GM12875 (cell line): ENCODE measurements at regions not wholly inside any gene's neighbourhood (a gene's known extent, or its start where the extent isn't known, plus 50 kb on each side); places are given as distances from the start of the nearest gene placed in this dataset.

Experiments
- H3K4me3 ChIP-seq: one replicate; pipeline ENCODE4 v1.5.1; 2011; ENCODE audit warnings: low read depth, low read length, control low read depth
- TF ChIP-seq, protein P1 (sequence below): IDR thresholded peaks from 2 replicates; pipeline ENCODE4 v1.5.1; 2011; ENCODE audit warnings: low read depth, mild to moderate bottlenecking, control low read depth, inconsistent platforms, low read length, moderate library complexity, borderline replicate concordance; ENCODE audit not compliant: insufficient read depth

DNA sequence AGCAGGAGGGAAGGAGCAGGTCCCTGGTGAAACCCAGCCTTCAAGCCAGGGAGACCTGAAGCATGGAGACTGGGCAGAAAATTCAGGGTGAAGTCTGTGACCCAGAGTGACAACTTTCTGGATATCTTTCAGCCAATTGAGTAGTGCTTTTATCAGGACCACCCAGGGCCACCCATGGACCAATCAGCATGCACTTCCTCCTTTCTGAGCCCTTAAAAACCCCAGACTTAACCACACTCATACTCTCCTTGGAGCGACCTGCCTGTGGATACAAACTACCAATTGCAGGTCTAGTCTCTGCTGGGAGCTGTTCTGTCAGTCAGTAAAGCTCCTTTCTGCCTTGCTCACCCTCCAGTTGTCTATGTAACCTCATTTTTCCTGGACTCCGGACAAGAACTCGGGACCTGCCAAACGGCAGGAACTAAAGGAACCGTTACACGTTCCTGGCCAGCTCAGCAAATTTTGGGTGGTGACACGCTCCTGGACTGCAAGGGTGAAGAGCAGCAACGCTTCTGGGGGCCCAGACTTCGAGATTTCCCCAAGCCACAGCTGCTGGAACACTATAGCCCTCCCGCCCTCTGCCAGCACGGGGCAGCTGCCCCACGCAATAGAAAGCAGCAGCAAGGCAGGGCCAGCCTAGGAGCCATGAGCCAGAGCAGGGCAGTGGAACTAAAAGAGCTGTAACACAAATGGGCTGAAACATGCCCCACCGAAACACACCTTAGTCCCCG lies 1183.4 kb downstream of the AMY1C start:
- H3K4me3 ChIP-seq: no peak overlapping the region
- TF ChIP-seq, protein P1, sequence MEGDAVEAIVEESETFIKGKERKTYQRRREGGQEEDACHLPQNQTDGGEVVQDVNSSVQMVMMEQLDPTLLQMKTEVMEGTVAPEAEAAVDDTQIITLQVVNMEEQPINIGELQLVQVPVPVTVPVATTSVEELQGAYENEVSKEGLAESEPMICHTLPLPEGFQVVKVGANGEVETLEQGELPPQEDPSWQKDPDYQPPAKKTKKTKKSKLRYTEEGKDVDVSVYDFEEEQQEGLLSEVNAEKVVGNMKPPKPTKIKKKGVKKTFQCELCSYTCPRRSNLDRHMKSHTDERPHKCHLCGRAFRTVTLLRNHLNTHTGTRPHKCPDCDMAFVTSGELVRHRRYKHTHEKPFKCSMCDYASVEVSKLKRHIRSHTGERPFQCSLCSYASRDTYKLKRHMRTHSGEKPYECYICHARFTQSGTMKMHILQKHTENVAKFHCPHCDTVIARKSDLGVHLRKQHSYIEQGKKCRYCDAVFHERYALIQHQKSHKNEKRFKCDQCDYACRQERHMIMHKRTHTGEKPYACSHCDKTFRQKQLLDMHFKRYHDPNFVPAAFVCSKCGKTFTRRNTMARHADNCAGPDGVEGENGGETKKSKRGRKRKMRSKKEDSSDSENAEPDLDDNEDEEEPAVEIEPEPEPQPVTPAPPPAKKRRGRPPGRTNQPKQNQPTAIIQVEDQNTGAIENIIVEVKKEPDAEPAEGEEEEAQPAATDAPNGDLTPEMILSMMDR: no peak

DNA sequence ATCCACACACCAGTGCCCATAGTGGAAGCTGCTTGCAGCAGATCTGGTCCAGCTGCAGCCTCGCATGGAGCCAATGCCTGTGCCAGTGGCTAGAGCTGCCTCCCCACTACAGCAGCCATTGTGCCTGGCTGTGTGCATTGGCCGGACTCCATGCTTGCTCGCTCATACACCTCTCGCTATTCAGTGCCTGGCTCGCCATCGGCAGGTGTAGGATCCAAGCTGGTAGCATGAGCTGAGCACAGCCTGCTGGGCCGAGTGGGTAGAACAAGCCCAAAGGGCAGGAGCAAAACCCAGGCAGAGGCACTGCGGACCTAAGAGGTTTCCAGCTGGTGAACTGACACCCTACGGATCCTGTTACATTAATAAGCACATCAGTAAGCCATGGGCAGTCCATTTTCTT lies 1184.1 kb downstream of the AMY1C start:
- TF ChIP-seq, protein P1: no peak
- H3K4me3 ChIP-seq: no peak overlapping the region

DNA sequence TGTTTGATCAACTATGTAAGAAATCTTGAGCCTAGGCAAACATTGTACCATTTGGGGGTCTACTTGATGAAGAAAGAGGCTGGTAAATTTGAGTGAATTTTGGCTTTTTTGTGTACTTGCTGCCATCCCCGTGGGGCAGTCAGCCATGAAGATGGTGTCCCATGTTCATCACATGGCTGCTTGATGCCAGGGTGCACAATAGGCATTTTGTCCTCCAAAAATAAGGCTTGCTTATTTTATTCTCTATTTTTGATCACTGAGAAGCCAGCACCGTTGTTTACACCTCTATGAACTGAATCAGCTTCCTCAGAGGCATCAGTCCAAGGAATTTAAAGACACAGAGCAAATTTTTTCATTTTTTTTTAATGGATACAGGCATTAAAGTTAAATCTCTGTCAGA lies 1195.7 kb downstream of the AMY1C start:
- H3K4me3 ChIP-seq: no peak overlapping the region
- TF ChIP-seq, protein P1: no peak

DNA sequence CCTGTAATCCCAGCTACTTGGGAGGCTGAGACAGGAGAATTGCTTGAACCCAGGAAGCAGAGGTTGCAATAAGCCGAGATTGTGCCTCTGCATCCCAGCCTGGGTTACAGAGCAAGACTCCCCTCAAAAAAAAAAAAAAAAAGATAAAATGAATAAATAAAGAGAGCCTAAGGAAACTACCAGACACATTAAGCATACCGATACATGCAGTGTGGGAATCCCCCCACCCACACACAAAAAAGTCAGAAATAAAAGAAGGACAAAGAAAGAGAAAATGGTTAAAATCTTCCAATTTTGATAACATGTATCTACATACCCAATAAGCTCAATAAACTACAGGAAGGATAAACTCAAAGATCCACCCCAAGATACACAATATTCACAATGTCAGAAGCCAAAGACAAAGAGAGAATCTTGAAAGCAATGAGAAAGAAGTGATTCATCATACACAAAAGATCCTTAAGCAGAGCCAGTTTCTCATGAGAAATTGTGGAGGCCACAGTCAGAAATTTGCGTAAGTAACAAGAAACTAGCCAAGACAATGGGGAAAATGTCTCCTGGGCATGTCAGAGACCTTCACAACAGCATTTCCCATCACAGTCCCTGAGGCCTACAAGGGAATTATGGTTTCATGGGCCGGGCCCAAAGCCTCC lies 1197.0 kb downstream of the AMY1C start:
- no peak overlapping the region for H3K4me3 ChIP-seq
- TF ChIP-seq, protein P1: no peak

DNA sequence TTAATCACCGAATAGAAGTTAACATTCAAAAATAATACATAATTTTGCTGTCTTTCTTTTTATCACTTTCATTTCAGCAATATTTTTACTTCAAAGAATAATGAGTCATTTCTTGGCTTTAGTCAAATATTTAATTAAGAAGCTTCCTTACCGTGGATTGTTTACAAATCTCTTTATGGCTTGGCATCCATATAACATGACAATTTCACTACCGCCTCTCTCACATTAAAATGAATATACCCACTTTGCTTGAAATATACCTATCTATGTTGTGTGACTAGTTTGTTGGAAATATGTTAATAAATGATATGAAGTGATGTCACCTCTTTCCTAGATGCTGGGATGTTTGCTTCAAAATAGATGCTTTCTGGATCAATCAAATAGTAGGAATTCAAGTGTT lies 1203.9 kb downstream of the AMY1C start:
- TF ChIP-seq, protein P1: no peak
- H3K4me3 ChIP-seq: no peak overlapping the region

DNA sequence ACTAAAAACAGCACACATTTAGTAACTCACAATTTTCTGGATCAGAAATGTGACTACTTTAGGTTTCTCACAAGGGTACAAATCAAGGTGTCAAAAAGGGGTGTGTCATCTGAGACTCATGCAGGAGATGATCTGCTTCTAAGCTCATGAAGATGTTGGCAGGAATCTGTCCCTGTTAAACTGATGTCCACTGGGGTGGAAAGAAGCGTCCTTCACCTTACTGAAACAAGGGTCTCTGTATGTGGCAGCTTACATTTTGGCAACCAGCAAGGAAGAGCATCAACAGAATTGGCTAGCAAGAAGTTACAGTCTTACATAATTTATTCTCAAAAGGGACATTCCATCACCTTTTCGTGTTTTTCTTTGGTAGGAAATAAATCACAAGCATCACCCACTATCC lies 1223.8 kb downstream of the AMY1C start:
- TF ChIP-seq, protein P1: no peak
- no peak overlapping the region for H3K4me3 ChIP-seq

DNA sequence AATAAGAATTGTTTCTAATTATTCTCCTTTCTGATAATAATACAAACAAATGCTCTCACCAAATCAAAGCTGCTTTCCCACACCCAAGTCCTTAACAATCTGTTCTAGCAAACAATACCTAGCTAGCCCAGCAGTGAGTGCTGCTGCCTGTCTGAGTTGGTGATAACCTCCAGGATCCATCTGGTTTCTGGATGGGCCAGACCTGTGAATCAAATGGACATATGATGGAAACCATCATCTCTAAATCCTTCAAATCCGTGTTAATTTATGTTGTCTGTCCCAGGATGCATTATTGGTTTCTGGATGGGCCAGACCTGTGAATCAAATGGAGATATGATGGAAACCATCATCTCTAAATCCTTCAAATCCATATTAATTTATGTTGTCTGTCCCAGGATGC lies 1230.0 kb downstream of the AMY1C start:
- H3K4me3 ChIP-seq: no peak overlapping the region
- TF ChIP-seq, protein P1: no peak
